Head of caudate nucleus (tissue), 42 donors: ENCODE measurements at regions not wholly inside any gene's neighbourhood (a gene's known extent, or its start where the extent isn't known, plus 50 kb on each side); places are given as distances from the start of the nearest gene placed in this dataset.
"Not testable (repeated sequence)": the region's sequence is repeated elsewhere in the genome, so short reads cannot be mapped to it uniquely, and the experiment has no call there.

Experiments used
- DNase-seq, 42 donors: peaks; one replicate each; pipeline versions ENCODE4 v3.0.0 to v3.0.0-alpha.2; 2020 to 2021; ENCODE audit warnings: mixed read lengths in 7 of 42
- intact Hi-C: fragments of 100-400 bp; cut with DNase I; formaldehyde crosslinking; loops from one replicate; pipeline ENCODE4 v1.15.0; 2022

DNA sequence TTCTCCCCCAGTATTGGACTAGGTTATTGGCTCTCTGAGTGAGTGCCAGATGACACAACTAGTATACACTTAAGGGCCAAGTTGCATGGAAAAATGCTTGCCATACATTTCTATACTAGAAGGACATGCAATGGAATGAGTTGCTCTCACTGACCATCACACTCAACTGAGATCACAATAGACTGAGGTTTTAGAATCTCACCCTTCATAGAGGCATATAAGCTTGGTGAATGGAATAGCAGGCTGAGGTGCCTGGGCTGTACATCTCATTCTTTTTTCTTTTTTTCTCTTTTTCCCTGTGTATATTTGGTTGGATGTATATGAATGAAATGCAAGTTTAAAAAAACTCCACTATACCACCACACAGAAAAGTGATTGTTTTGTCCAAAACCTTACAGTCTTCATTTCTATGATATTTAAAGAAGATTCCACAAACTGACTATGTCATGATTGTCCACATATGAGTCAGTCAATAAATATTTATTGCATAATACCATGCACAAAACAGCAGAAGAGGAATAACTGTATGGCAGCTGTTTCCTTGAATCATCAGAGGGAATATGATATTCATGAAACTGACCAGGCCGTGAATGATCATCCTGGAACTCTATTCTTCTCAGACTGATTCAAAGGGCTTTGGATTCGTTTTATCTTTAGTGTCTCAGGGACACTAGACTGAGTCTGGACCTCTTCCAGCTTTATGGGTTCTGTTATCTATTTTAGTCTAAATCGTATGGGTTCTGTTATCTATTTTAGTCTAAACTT, 122.6 kb upstream of the STK17B start:
- intact Hi-C loops = loop anchor here (10.0 kb wide), 1 partner anchor 461 kb away; no protein-coding TSS in a partner anchor
- no peak for DNase-seq

DNA sequence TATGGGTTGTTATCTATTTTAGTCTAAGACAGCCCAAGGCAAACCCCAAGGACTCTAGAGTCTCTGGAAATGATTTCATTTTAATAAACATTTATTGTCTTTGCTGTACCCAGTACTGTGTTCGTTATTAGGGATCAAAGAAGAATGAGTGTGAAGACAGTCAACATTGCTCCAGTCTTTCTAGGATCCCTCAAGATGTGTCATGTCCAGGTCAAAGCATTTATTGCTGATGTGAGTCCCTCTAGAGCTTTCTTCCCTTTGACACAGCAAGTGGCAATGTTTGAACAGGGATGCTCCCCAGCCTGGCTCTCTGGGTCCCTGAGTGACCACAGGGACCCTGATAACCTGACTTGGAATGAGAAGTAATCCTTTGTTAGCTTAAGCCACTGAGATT, 123.1 kb upstream of the STK17B start:
- no peak for DNase-seq
- intact Hi-C loops = loop anchor here (10.0 kb wide), 1 partner anchor 460 kb away; no protein-coding TSS in a partner anchor

DNA sequence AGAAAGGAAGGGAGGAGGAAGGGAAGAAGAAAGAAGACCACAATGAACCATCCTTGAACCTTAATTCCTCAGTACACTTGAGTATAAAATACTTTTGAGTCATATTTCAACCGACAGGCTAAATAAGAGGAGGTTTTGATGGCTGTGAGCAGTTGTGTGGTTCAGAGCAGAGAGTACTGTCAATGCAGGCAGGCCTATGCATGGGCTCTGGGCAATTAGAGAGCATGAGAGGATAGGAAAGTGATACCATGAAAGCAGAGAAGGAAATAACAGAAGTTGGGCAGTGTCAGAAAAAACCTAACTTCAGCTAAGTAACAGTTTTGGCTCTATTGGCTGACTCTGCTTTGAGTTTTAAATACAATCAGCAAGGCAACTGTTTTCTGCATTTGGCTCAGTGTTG, 123.6 kb upstream of the STK17B start:
- intact Hi-C loops = loop anchor here (5.0 to 10.0 kb wide), 2 partner anchors 342 to 460 kb away; partner anchors contain the start of gene CCDC150
- DNase-seq = no peak

DNA sequence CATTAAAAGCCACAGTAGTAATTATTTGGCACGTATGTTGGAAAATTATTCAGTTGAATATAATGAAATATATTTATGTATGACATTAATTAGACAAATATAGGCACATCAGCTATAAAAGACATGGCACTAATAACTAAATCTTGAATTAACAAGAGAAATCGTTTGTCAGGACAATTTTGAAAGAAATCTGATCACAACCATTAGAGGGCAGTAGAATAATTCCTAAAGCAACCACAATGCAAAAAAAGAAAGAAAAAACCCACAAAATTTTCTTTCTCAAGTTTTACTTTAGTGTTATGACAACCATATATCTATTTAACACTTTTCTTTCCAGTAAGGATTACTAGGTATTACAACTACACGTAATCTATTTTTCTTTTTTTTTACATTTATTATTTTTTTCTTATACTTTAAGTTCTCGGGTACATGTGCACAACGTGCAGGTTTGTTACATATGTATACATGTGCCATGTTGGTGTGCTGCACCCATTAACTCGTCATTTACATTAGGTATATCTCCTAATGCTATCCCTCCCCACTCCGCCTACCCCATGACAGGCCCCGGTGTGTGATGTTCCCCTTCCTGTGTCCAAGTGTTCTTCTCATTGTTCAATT, 126.8 kb upstream of the STK17B start:
- not testable (repeated sequence) for DNase-seq
- intact Hi-C loops = loop anchor here (5.0 to 10.0 kb wide), 2 partner anchors 339 to 457 kb away; partner anchors contain the start of gene CCDC150

DNA sequence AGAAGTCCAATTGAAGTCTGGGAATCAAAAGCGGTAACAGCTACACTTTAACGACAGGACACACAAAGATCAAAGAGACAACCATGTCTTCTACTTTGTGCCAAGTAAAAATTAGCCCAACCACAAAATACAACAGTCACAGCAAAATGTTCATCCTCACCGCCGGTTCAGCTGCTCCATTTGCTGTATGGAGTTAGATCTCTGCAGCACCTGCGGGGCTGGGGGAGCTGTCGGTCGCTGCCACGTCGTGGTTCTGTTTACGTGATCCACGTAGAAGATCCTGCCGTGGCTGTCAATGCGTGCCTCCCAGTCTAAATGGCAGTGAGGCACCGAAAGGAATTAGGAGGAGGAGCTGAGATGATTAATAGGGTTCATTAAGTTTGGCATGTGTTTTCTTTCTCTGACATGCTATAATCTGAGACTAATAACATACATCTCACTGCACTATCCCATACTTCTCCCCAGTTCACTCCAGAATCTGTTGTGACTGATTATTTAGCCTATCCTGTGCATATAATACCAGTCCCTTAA, 136.5 kb upstream of the STK17B start:
- no peak for DNase-seq

DNA sequence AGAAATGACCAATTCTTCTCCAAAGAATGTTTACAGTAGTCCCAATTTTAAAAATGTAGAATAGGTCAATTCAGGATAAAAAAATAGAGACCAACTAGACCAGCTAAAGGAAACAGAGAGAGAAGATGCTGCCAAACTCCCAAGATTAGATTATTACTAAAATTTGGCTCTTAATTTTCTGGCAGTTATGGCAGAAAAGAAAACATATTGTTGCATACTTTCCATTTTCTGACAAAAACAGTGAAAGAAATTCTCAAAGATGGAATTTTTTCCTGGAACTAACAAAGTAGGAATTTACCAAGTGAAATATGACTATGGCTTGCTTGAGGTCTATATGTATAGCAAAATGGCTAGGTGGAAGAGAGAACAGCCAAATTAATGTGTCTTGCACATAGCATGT, 138.3 kb upstream of the STK17B start:
- intact Hi-C loops = loop anchor here (10.0 kb wide), 1 partner anchor 135 kb away; no protein-coding TSS in a partner anchor
- DNase-seq = no peak

More for the DNA sequence above, 136.5 kb upstream of the STK17B start:
- intact Hi-C loops = loop anchor here (10.0 kb wide), 1 partner anchor 137 kb away; no protein-coding TSS in a partner anchor

DNA sequence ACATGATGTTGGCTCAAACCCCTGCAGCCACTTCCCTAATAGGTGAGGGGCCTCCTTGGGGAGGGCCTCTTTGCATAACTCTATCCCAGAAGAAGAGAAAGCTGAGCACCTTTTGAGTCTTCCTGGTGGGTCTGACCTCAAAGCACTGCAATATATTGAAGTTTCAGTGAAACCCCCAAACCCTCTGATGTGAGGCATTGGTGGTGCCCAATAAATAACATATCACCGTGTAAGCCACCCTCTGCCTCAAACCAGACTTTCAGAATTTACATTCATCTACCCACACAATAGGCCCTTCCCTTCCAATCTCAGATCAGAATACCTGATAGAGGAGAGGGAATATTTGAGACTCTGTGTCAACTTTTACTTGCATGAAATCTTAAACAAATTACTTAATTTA, 142.8 kb upstream of the STK17B start:
- DNase-seq = no peak
- intact Hi-C loops = no loop called here

DNA sequence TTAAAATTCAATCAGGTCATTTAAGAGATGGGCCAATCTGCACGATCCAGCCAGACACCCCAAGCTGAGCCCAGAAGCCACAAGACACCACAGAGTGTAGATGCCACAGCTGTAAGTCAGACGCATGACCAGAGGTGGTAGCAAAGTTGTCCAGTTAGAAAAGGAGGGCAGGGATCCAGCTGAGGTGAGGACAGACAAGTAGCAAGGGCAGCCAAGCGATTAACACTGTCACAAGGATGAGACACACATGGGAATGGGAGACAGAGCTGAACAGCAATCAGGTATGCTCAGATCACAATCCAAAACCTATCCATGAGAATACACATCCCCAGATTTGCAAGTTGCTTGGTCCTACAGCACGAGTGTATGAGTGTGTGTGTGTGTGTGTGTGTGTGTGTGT, 143.4 kb upstream of the STK17B start:
- no peak for DNase-seq
- intact Hi-C loops = no loop called here

DNA sequence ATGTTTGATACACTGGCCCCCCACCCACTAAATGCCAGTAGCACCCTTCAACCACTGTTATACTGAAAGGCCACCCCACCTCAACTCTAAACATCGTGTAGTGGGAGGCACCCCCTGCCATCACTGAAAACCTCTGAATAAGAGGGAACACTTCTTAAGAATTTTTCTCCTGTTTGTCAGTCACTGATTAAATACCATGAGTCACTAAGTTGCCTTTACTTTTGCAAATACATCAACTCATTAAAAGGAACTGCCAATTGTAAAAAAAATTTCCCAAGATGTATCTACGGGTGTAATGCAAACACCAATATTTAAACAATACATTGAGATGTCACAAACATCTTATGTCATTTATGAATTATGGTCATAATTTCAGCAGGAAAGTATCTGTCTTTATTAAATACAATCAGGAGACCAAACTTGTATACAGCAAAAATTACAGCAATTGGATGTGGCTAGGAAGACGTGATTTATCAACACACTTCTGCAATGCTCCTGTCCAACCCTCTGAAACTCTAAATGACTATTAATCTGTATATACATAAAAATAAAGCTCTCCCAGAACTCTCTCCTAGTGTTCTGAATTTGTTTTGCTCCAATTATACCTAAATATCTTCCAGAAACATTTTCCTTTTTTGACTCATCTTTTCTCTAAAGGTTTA, 144.1 kb upstream of the STK17B start:
- intact Hi-C loops = no loop called here

DNA sequence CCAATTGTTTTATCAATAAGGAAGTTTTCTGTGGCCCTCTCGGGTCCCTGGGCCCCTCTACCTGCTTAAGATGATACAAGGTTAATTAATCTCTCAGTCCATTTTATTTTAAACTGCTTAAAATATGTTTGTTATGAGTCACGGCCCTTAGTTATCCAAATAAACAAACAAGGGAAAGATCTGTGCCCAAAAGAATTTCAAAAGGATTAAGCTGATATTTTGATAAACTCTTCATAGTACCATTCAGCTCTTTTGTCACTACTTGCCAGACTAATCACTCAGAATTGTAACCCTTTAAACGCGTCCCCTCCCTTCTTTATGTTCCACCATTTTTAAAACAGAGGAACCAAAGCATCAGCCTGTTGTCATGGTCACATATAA, 144.7 kb upstream of the STK17B start:
- intact Hi-C loops = no loop called here

More for the DNA sequence above, 144.1 kb upstream of the STK17B start:
- no peak for DNase-seq

DNA sequence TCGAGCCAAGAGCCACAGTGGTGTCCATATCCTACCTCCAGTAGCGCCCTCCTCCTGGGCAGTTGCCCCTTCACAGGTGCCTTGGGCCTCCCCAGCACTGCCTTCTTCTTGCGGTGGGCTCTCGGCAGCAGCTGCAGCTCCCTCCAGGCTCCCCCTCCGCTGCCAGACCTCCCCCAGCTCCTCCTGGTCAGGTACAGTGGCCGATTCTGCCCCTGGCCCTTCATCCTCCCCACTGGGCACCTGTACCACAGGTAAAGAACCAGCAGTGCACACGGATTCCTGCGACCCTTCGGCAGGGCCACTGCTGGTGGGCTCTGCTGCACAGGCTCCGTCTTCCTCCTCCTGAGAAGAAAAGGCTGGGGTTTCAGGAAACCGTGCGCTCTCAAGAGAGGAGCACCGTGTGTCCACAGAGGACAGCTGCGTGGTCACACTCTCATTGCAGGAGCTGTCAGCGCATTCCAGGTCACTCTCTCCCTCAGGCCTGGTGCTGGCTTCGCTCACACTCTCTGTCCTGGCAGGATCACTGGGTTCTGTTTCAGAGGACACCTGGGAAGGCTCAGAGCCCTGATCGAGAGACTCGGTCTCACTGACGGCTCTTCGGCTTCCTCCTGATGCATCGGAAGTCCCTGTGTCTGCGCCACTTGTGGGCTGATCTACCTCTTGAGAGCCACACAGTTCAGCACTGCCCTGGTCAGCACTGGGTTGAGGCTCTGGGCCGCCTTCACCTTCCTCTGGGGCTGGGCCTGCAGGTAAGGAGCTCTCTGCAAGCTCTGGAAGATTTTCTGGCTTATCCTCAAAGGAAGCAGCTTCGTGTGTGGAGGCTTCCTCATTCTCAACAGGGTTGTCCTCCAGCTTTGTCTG, 147.4 kb upstream of the STK17B start:
- intact Hi-C loops = no loop called here
- no peak for DNase-seq

More for the DNA sequence above, 144.7 kb upstream of the STK17B start:
- no peak for DNase-seq

DNA sequence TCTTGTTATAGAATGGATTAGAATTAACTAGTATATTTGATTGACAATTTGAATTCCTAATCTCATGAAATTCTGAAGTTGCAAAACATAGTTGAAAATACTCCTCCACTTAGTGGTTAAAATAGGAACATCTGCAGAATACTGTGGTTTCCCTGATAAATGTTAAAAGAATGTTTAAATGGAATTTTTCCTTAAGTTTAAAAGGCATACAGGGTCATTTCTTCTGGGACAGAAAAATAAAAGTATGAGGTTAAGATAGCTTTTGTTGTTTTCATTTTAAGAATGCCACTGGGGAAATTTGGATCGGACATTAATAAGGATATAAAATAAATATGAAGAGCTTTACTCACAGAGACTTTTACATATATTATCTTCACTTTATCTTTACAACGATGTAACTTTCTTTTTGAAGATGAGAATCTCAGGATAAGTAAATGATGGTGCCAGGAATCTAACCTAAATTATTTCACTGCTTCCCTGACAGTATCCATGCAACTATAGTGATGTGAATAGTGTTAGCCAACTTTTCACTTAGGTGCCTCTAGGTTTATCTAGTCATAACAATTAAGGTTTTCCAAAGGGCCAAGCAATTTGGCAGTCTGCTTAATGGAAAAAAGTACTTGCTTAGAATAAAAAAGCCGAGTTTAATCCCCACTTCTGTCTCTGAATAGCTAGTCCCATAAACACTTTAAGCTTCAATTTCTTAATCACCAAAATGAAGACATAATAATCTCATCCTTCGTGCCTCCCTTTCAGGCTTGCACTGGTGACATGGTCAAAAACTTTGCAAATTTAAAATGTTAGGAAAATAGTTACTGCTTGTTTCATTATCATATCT, 151.8 kb upstream of the STK17B start:
- no peak for DNase-seq

DNA sequence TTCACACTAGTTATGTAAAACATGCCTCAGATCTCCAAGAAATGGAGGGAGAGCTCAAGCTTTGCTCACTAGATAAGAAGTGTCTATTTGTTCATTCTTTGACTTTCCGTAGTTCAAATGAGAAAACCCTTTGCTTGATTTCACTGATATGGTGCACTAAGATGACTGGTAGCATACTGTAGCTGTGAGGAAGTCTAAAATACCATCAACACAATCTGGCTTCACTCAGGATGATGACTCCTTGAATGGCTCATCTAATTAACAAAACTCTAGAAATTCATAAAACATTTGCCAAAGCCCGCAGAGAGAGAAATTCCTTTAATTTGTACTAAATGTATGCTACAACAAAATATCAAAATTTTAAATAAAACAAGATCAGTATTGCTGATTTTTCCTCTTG, 152.8 kb upstream of the STK17B start:
- no peak for DNase-seq
- intact Hi-C loops = no loop called here

More for the DNA sequence above, 151.8 kb upstream of the STK17B start:
- intact Hi-C loops = no loop called here

DNA sequence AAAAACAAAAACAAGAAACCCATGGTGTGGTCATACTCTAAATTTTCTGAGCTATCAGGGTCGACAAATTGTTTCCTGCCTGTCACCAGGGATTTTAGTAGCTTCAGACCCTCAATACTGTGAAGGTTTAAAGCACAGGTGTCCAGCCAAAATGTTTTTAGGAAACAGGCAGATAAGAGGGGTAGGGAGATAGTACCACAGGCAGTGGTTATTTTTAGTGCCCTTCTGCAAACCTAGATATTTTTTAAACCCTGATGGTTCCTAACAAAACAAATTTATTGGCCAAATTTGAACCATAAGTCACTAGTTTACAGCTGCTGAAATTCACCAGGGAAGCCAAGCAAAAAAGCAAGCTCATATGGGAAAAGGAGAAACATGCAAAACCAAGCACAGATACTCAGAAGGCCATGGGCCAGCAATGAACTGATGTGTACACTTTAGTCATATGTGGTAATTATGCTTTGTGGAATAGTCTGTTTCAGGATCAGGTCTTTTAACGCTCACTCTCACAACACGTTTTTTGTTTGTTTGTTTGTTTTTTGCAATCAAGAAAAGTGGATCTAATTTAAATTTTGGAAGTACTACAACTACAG, 156.8 kb upstream of the STK17B start:
- intact Hi-C loops = no loop called here
- no peak for DNase-seq

DNA sequence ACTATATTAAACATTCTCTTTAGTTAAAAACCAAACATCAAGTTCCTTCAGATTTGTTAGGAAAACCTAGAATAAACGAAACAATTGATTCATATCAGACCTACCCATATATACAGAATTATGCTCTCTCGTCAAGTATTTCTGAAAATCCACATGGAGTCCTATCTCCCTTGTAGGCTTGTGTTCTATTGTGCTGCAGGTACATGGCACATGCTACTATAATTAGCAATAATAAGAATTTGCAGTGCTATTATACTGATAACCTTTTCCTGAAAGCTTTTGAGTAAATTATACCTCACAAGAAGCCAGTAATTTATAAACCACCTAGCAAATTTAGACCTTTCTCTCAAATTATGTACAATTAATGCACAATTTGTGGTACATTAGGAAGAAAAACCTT, 158.6 kb upstream of the STK17B start:
- no peak for DNase-seq
- intact Hi-C loops = no loop called here

DNA sequence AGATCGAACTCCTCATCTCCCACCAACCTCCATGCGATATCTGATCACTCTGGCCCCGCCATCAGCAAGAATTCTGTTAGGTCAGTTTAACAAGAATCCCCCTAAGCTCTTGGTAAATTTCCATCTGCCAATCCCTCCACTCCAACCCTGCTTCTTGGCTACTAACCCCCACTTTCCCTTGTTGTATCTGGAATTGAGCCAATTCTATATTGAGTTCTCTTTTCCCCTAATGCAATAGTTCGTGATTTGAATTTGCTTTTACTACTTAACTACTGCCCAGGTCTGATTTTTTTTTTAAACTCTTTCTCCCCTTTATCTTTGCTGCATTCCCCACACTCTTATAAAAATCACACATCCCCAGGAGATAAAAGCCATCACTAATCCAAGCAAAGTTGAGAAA, 159.3 kb upstream of the STK17B start:
- intact Hi-C loops = no loop called here
- DNase-seq = no peak

DNA sequence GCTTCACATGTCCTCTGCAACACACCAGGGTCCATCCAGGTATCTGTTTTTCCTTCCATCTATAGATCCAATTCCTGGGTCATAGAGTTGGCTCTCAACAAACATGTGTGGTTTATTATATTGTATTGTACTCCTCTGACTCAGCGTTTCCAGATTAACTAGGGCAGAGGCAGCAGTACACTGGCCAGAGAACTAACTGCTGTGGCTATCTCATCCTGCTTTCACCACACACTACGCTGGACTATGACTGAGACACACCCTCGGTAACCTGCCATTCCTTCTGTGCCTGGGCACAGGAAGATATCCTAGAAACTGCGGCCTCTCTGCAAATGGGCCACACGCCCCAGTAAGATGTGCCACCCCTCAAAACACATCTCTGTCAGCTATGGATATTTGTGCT, 159.8 kb upstream of the STK17B start:
- intact Hi-C loops = no loop called here
- no peak for DNase-seq

DNA sequence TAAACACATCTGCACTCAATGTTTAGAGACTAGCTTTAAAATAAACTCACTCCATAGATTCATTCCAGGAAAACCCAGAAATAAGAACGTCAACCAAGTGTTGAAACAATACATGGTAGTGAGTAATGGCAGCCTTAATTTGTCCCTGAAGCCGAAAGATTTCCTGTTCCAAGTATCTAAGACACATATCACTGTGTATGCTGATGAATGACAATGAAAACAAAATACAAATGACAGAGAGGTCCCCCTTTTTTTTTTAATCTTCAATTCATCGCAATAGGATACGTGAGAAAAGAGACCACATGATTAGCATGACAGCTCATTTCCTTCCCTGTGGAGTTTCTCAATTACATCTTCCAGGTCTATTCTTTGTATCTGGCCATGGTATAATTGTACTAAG, 160.5 kb upstream of the STK17B start:
- no peak for DNase-seq
- intact Hi-C loops = no loop called here
